NCI-H345 (cell line): ENCODE measurements at regions not wholly inside any gene's neighbourhood (a gene's known extent, or its start where the extent isn't known, plus 50 kb on each side); places are given as distances from the start of the nearest gene placed in this dataset.
"Not testable (repeated sequence)": the region's sequence is repeated elsewhere in the genome, so short reads cannot be mapped to it uniquely, and the experiment has no call there.

Experiments
- DNase-seq: peaks from one replicate; lab custom pipeline; 2025; lab: John Stamatoyannopoulos, UW

GRCh38 chr1:90348934-90349333 is 354.0 kb downstream of the ZNF326 start:
- no peak for DNase-seq

- DNase-seq: not testable (repeated sequence)
Measured at GRCh38 chr1:90348459-90348858, 353.5 kb downstream of the ZNF326 start.

GRCh38 chr1:90347366-90347765 is 352.5 kb downstream of the ZNF326 start:
- DNase-seq: no peak

GRCh38 chr1:90346757-90347156 is 351.8 kb downstream of the ZNF326 start:
- no peak for DNase-seq

- no peak for DNase-seq
Measured at GRCh38 chr1:90346349-90346748, 351.4 kb downstream of the ZNF326 start.

GRCh38 chr1:90344963-90345730 is 350.2 kb downstream of the ZNF326 start:
- no peak for DNase-seq

GRCh38 chr1:90341516-90341915 is 346.6 kb downstream of the ZNF326 start:
- no peak for DNase-seq

- DNase-seq: no peak
Measured at GRCh38 chr1:90340606-90341005, 345.7 kb downstream of the ZNF326 start.

- peak; percentile 6 for DNase-seq
Measured at GRCh38 chr1:90339811-90340210, 344.9 kb downstream of the ZNF326 start.

- DNase-seq: no peak
Measured at GRCh38 chr1:90336552-90337324, 341.8 kb downstream of the ZNF326 start.

- no peak for DNase-seq
Measured at GRCh38 chr1:90335558-90335957, 340.6 kb downstream of the ZNF326 start.

GRCh38 chr1:90334137-90334536 is 339.2 kb downstream of the ZNF326 start:
- DNase-seq: no peak

GRCh38 chr1:90325168-90325567 is 330.3 kb downstream of the ZNF326 start:
- no peak for DNase-seq

GRCh38 chr1:90322186-90322585 is 327.3 kb downstream of the ZNF326 start:
- no peak for DNase-seq

GRCh38 chr1:90319918-90320317 is 325.0 kb downstream of the ZNF326 start:
- DNase-seq: no peak

- no peak for DNase-seq
Measured at GRCh38 chr1:90318431-90318830, 323.5 kb downstream of the ZNF326 start.

GRCh38 chr1:90317628-90318027 is 322.7 kb downstream of the ZNF326 start:
- no peak for DNase-seq

GRCh38 chr1:90314533-90314932 is 319.6 kb downstream of the ZNF326 start:
- no peak for DNase-seq

GRCh38 chr1:90313778-90314177 is 318.9 kb downstream of the ZNF326 start:
- DNase-seq: no peak

- DNase-seq: no peak
Measured at GRCh38 chr1:90309806-90310205, 314.9 kb downstream of the ZNF326 start.

GRCh38 chr1:90308421-90308820 is 313.5 kb downstream of the ZNF326 start:
- no peak for DNase-seq

GRCh38 chr1:90305577-90305976 is 310.7 kb downstream of the ZNF326 start:
- DNase-seq: no peak

GRCh38 chr1:90296327-90296726 is 301.4 kb downstream of the ZNF326 start:
- no peak for DNase-seq
